HG03066 (cell line): ENCODE measurements at regions not wholly inside any gene's neighbourhood (a gene's known extent, or its start where the extent isn't known, plus 50 kb on each side); places are given as distances from the start of the nearest gene placed in this dataset.
"Not testable (repeated sequence)": the region's sequence is repeated elsewhere in the genome, so short reads cannot be mapped to it uniquely, and the experiment has no call there.

ENCODE experiments used
- ATAC-seq: cut with Tn5 transposase; IDR thresholded peaks from one replicate; pipeline ENCODE4 v1.9.1; 2021; ENCODE audit warnings: low read depth; ENCODE audit not compliant: unreplicated experiment

DNA sequence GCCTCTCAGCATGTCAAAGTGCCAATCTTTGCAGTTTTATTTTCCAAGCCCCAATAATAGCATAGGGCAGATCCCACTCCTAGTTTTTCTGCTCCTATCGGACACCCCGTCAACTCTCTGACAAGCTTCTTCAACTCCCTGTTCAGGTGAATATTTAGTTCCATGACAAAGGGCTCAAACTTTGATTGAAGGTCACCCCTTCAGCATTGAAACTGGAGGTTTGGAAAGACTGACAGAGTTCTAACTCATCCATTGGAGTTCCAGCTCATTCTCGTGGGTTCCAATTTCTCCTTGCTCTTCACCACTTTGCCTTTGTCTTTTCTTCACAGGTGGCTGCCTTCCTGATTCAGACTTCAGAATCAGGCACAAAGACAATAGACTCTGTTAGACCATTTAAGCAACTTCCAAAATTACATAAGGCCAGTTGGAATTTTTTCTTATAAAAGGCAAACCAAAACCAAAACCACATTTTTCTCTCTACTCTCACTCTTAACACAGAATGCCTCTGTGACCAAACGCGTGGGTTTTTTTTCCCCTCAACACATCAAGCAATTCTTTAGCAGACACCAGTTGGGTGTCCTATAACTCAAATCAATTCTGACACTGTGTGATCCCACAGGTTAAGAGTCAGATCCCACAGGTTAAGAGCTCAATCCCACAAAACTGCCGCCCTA, 169.3 kb upstream of the USP25 start:
- ATAC-seq, result no peak

GRCh38 chr21:15562748-15563147, 167.0 kb upstream of the USP25 start:
- no peak for ATAC-seq

GRCh38 chr21:15564907-15565306, 164.9 kb upstream of the USP25 start:
- ATAC-seq, result no peak

GRCh38 chr21:15566703-15567102, 163.1 kb upstream of the USP25 start:
- ATAC-seq, result no peak

DNA sequence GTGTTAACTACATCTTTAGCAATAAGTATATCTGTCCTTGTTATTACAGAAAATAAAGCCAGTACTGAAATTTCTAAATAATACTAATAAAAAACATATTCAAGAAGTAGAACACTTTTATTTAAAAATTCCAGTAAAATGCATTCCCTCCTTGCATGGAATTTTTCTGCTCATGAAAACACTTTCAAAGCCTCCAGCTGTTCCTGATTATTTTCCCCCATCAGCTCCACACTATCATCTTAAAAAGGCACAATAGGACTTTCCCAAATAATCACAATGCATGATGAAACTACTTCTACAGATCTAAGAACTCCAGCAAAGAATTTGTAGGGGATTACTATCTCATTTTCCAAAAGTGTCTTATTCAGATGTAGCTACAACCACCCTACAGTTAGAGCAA, 162.6 kb upstream of the USP25 start:
- ATAC-seq, result no peak

DNA sequence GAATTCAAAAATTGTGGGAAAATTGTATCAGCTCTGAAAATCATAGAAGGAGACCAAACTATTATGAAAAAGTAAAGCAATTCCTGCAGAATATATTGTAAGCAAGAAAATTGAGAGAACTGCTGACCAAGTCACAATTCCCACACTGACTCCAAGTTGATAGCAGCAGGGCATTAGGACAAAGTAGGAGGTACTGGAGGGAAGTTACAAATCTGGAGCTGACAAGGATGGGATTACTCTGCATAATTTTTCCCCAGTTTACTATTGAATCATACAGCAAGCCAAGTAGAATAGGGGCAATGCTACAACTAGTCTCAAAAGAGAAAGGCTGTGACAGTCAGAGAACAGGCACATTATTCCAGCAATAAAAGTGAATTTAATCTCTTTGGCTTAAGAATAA, 161.3 kb upstream of the USP25 start:
- no peak for ATAC-seq

DNA sequence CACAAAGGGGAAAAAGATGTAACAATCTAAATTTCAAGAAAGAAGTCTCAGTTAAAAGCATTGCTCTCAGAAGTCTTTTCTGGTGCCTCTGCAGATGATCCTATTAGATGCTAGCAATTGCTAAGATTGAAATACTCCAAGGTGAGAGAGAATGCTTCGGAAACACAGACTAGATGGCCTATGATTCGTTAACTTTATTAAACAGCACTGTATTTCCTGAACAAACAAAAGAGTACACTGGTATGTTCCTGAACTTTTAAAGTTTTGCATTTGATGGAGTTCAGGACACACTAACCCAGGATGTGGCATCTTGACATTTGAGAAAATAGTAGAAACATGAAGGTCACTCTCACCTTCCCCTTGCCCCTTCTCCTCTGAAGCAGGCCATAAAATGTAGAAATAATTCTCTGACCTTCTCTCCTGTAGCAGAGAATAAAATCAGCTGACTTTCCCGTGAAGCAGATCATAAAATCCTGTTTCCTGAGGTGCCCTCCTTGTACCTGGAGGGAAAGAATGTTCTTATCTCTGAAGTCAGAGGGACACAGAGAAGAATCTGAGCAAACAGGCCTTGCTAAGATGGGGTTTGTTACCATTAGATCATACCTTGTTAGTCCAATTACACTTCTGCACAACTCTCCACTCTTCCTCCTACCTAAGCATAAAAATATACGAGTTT, 142.9 kb upstream of the USP25 start:
- ATAC-seq, result no peak

- ATAC-seq, result no peak
Measured at GRCh38 chr21:15592271-15592860, 137.4 kb upstream of the USP25 start.

- no peak for ATAC-seq
Measured at GRCh38 chr21:15592957-15593356, 136.8 kb upstream of the USP25 start.

DNA sequence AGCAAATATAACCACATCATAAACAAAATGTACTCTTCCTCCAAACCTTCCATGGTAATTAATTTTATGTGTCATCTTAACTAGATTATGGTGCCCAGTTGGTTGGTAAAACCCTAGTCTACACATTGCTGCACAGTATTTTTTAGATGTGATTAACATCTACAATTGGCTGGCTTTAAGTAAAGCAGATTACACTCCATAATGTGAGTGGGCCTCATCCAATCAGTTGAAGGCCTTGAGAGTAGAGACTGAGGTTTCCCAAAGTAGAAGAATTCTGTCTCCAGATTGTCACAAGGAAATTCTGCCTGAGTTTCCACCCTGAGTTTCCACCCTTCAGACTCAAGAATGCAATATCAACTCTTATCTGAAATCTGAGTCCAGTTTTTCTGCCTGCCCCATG, 128.4 kb upstream of the USP25 start:
- no peak for ATAC-seq

DNA sequence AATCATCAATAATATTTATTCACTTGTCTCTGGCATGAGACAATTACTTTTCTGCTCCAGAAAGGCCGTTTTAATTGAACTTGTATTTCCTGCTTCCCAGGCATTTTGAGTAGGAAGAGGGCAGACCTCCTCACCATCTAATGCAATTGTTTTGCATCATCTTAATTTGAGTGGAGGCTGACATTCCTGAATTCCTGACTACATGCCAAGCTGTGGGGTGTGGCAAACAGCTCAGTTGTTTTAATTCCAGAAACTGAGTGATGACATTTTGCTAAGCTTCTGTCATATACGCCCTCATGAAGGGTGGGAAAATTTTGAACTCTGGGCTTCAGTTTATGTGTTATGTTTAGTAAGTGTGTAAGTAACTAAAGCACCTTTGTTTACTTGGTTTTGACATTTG, 125.4 kb upstream of the USP25 start:
- no peak for ATAC-seq

GRCh38 chr21:15614766-15615165, 115.0 kb upstream of the USP25 start:
- no peak for ATAC-seq

DNA sequence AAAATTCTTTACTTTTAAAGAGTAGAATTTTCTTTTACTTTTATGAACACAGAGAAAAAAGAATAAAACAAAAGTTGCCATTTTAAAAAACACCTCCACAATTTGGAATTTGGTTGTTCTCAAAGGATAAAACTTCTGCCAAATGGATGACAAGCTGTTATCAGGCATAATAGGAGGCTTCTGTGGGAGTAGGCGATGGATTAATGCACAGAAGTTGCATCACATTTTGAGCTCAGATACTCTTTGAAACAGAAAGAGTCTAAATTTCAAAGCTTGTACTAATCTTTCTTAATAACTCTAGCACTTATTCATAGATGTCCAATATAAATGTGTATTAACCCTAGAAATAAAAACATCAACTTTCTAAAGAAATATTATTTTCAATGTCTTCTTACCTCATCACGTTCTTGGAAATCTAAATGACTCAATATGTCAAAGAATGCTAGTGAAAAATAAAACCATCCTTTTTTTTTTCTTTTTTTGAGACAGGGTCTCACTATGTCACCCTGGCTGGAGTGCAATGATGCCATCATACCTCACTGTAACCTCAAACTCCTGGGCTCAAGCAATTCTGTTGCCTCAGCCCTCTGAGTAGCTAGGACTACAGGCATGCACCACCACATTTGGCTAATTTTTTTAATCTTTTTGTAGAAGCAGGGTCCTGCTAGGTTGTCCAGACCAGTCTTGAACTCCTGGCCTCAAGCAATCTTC, 112.8 kb upstream of the USP25 start:
- ATAC-seq, result no peak

GRCh38 chr21:15617964-15618363, 111.8 kb upstream of the USP25 start:
- no peak for ATAC-seq

- no peak for ATAC-seq
Measured at GRCh38 chr21:15620892-15621291, 108.9 kb upstream of the USP25 start.

DNA sequence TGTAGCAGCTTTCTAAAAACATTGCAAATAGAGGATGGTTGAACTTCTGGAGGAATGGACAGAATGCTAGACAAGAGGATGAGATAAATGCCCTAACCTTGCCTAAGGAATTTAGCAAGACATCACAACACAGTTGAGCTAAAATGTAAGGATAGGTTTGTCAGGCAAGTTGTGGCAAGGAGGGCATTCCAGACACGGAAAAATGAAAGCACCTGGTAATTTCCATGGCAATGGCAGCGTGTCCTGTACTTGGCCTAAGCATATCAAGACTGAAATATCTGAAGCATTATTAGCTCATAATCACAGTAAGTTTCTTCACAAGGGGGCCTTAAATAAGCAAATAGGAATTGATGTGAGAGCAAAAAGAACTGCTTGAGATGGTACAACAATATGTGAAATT, 105.1 kb upstream of the USP25 start:
- no peak for ATAC-seq

DNA sequence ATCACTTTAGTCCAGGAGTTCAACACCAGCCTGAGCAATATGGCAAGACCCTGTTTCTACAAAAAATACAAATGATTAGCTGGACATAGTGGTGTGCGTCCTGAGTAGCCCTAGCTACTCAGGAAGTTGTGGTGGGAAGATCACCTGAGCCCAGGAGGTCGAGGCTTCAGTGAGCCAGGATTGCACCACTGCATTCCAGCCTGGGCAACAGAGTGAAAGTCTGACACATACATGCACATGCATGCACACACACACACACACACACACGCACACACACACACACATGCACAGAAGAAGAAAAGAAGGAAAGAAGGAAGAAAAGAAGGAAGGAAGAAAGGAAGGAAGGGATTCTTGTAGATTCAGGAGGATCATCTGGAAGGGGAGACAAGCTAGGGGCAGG, 104.4 kb upstream of the USP25 start:
- no peak for ATAC-seq

GRCh38 chr21:15626031-15626430, 103.8 kb upstream of the USP25 start:
- ATAC-seq, result no peak

- ATAC-seq, result no peak
Measured at GRCh38 chr21:15627011-15627410, 102.8 kb upstream of the USP25 start.

DNA sequence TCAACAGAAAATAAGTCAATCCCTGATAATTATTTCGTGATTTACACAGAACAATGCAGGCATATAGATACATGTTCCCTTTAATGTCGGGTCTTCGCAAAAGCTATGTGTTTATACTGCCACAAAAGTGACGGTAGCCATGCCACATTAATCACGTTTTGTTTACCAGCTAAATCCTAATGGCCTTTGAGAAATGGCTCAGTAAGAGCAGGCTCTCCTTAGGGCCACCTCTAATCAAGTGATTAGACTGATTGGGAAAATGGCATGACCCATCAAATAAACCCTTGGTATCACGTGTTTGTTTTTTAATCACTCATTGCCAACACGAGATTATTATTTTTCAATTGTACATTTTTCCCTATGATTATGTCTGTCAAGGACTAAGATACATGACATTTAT, 102.0 kb upstream of the USP25 start:
- no peak for ATAC-seq

DNA sequence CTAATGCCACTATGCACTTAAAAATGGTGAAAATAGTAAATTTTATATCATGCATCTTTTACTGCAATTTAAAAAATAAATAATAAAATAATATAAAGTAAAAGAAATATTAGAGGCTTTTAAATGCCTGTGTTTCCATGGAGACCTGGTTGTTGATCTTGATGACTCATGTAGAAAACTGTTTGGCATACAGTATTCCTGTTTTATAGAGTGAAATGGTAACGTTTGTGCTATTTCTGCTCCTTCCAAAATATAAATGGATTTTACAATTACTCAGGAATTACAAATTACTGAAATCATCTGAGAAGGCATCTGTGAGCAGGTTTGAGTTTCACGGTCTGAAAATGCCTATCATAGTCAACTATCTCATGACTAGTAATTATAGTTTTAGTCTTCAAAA, 98.4 kb upstream of the USP25 start:
- ATAC-seq, result no peak

GRCh38 chr21:15634541-15634940, 95.2 kb upstream of the USP25 start:
- ATAC-seq, result not testable (repeated sequence)
